Upper lobe of right lung (tissue), 1 donor: ENCODE measurements at regions not wholly inside any gene's neighbourhood (a gene's known extent, or its start where the extent isn't known, plus 50 kb on each side); places are given as distances from the start of the nearest gene placed in this dataset.

Experiments used
- ATAC-seq: fragments of 200-7000 bp; cut with Tn5 transposase; one replicate; pipeline ENCODE4 v1.9.1; 2020; ENCODE audit warnings: mild to moderate bottlenecking, moderate library complexity
- DNase-seq: peaks from one replicate; pipeline ENCODE4 v3.0.0-alpha.2; 2020
- H3K27ac ChIP-seq: fragments of 200-600 bp; one replicate; pipeline ENCODE4 v1.8.0; 2022
- H3K27me3 ChIP-seq: fragments of 200-600 bp; one replicate; pipeline ENCODE4 v1.8.0; 2022; ENCODE audit warnings: mild to moderate bottlenecking
- H3K36me3 ChIP-seq: fragments of 200-600 bp; one replicate; pipeline ENCODE4 v1.8.0; 2022
- H3K4me1 ChIP-seq: fragments of 200-600 bp; one replicate; pipeline ENCODE4 v1.8.0; 2022
- H3K4me3 ChIP-seq: fragments of 200-600 bp; one replicate; pipeline ENCODE4 v1.8.0; 2022; ENCODE audit warnings: mild to moderate bottlenecking
- H3K9me3 ChIP-seq: fragments of 200-600 bp; one replicate; pipeline ENCODE4 v1.8.0; 2022
- intact Hi-C: fragments of 100-400 bp; cut with DNase I; formaldehyde crosslinking; loops from one replicate; pipeline ENCODE4 v1.11.0; 2022
- TF ChIP-seq, protein P1 (sequence below): fragments of 200-600 bp; IDR thresholded peaks from one replicate; pipeline ENCODE4 v1.8.0; 2022; ENCODE audit warnings: antibody characterized with exemption
- donor health status: DM: no; HTN: yes; CAD: no; lungs with severe emphysema.

DNA sequence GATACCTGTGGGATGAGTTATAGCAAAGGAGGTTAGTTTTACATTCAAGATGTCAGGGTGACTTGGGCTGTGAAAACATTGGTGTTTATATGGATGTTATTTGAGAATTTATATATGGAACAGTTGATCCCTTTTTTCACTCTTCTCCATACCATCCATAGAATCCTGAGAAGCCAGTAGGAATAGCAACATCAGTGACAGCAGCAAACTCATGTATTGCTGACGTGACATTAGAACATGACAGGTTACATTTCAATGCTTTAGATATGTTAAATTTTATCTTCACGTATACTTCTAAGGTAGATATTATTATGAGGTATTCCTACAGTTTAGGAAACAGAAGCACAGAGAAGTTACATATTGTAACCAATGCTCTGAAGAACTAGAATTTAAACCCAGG lies 745.2 kb upstream of the GCFC2 start:
- no peaks in the 10 kb centered on the region for H3K27me3 ChIP-seq
- no peak overlapping the region for H3K27ac ChIP-seq
- no peak overlapping the region for H3K4me3 ChIP-seq
- no peaks in the 10 kb centered on the region for H3K9me3 ChIP-seq
- intact Hi-C loops: no loop called here
- DNase-seq (no peak), ATAC-seq (no peak)
- no peaks in the 10 kb centered on the region for H3K36me3 ChIP-seq
- TF ChIP-seq, protein P1, sequence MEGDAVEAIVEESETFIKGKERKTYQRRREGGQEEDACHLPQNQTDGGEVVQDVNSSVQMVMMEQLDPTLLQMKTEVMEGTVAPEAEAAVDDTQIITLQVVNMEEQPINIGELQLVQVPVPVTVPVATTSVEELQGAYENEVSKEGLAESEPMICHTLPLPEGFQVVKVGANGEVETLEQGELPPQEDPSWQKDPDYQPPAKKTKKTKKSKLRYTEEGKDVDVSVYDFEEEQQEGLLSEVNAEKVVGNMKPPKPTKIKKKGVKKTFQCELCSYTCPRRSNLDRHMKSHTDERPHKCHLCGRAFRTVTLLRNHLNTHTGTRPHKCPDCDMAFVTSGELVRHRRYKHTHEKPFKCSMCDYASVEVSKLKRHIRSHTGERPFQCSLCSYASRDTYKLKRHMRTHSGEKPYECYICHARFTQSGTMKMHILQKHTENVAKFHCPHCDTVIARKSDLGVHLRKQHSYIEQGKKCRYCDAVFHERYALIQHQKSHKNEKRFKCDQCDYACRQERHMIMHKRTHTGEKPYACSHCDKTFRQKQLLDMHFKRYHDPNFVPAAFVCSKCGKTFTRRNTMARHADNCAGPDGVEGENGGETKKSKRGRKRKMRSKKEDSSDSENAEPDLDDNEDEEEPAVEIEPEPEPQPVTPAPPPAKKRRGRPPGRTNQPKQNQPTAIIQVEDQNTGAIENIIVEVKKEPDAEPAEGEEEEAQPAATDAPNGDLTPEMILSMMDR: no peak
- H3K4me1 ChIP-seq: no peaks in the 10 kb centered on the region

DNA sequence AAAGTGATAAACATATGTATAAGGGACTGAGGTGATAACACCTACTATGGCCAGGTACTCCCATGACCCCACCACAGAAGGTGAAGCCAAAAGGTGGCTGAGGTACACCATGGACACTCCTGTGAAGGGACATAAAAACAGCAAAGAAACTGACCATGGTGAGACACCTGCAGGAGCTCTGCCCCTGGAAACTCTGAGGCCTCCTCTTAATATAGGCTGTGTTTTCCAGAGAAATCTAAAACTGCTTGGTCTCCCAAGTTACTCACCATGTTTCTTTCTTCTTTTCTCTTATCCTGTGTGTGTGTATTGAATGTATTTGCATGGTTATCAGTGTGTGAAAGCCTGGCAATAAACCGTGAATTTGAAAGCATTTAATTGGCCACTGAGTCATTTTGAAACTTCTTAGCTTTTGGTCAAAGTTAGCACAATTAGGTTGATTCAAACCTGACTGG lies 739.3 kb upstream of the GCFC2 start:
- H3K4me1 ChIP-seq: no peaks in the 10 kb centered on the region
- no peak for ATAC-seq
- H3K27me3 ChIP-seq: no peaks in the 10 kb centered on the region
- DNase-seq: no peak
- TF ChIP-seq, protein P1: no peak
- no peak overlapping the region for H3K4me3 ChIP-seq
- H3K36me3 ChIP-seq: no peaks in the 10 kb centered on the region
- no peak overlapping the region for H3K27ac ChIP-seq
- intact Hi-C loops: no loop called here
- no peaks in the 10 kb centered on the region for H3K9me3 ChIP-seq

- Histone ChIP-seq H3K4me1 (no peaks in the 10 kb centered on the region), H3K4me3 (no peak overlapping the region), H3K27me3 (no peaks in the 10 kb centered on the region), H3K27ac (no peak overlapping the region), H3K9me3 (no peaks in the 10 kb centered on the region), H3K36me3 (no peaks in the 10 kb centered on the region)
- intact Hi-C loops: no loop called here
- DNase-seq (no peak), ATAC-seq (no peak)
- TF ChIP-seq, protein P1: no peak
Observed at GRCh38 chr2:76448956-76449355, 738.2 kb upstream of the GCFC2 start.

- H3K4me3 ChIP-seq: no peak overlapping the region
- no peaks in the 10 kb centered on the region for H3K9me3 ChIP-seq
- no peak overlapping the region for H3K27ac ChIP-seq
- no peak for ATAC-seq
- TF ChIP-seq, protein P1: no peak
- intact Hi-C loops: no loop called here
- DNase-seq: no peak
- H3K36me3 ChIP-seq: no peaks in the 10 kb centered on the region
- no peaks in the 10 kb centered on the region for H3K4me1 ChIP-seq
- no peaks in the 10 kb centered on the region for H3K27me3 ChIP-seq
Observed at GRCh38 chr2:76447294-76447693, 736.6 kb upstream of the GCFC2 start.

GRCh38 chr2:76446872-76447271 lies 736.2 kb upstream of the GCFC2 start:
- TF ChIP-seq, protein P1: no peak
- no peak for ATAC-seq
- intact Hi-C loops: no loop called here

DNA sequence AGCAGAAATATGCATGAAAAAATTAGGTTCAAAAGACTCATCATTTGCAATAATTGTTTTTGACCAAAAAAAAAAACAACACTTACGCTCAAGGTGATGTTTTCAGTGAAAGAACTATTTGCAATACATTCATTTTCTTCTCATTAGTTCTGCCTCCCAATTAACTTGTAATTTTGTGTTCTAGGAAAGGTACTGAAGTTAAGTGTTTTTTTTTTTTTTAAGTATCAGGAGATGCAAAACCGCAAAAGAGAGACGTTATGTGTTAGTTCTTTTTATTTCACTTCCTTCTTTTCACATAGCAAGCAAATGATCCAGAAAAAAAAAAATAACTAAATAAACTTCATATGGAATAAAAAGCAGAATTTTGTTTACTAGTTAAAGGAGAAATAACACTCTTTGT lies 735.2 kb upstream of the GCFC2 start:
- H3K27ac ChIP-seq: no peak overlapping the region
- intact Hi-C loops: no loop called here
- no peak for ATAC-seq

More at GRCh38 chr2:76446872-76447271, 736.2 kb upstream of the GCFC2 start:
- Histone ChIP-seq H3K9me3 (no peaks in the 10 kb centered on the region), H3K4me1 (no peaks in the 10 kb centered on the region), H3K27ac (no peak overlapping the region), H3K4me3 (no peak overlapping the region), H3K27me3 (no peaks in the 10 kb centered on the region), H3K36me3 (no peaks in the 10 kb centered on the region)
- no peak for DNase-seq

More for the DNA sequence above, 735.2 kb upstream of the GCFC2 start:
- TF ChIP-seq, protein P1: no peak
- Histone ChIP-seq H3K36me3 (no peaks in the 10 kb centered on the region), H3K4me1 (no peaks in the 10 kb centered on the region), H3K4me3 (no peak overlapping the region), H3K27me3 (no peaks in the 10 kb centered on the region), H3K9me3 (no peaks in the 10 kb centered on the region)
- DNase-seq: no peak
